Uterus (tissue), 3 donors: ENCODE measurements at regions not wholly inside any gene's neighbourhood (a gene's known extent, or its start where the extent isn't known, plus 50 kb on each side); places are given as distances from the start of the nearest gene placed in this dataset.

Experiments
- DNase-seq, 2 donors: peaks; one replicate each; pipeline ENCODE4 v3.0.0-alpha.2; 2019 to 2020
- H3K27ac ChIP-seq, 2 donors: fragments of 200-600 bp; sonication (generic); 1 replicate in 1 of 2; 2 replicates in 1 of 2; pipeline ENCODE4 v1.5.1; 2016 to 2018
- H3K27me3 ChIP-seq, 2 donors: fragments of 200-600 bp; sonication (generic); one replicate each; pipeline ENCODE4 v1.5.1; 2018 to 2019; ENCODE audit warnings: control low read depth in 1 of 2
- H3K36me3 ChIP-seq, 2 donors: fragments of 200-600 bp; sonication (generic); one replicate each; pipeline ENCODE4 v1.5.1; 2019; ENCODE audit warnings: control low read depth in 1 of 2
- H3K4me1 ChIP-seq, 2 donors: fragments of 200-600 bp; sonication (generic); one replicate each; pipeline ENCODE4 v1.5.1; 2018 to 2019; ENCODE audit warnings: control low read depth in 1 of 2
- H3K4me3 ChIP-seq, 2 donors: fragments of 200-600 bp; sonication (generic); 1 replicate in 1 of 2; 2 replicates in 1 of 2; pipeline ENCODE4 v1.5.1; 2018 to 2019; ENCODE audit warnings: mild to moderate bottlenecking in 1 of 2
- H3K9me3 ChIP-seq, 2 donors: fragments of 200-600 bp; sonication (generic); one replicate each; pipeline ENCODE4 v1.5.1; 2019; ENCODE audit warnings: control low read depth in 1 of 2
- POLR2A ChIP-seq, 2 donors: fragments of 450-650 bp; IDR thresholded peaks; one replicate each; pipeline ENCODE4 v1.6.1; 2016; ENCODE audit warnings: antibody characterized with exemption in 2 of 2, mild to moderate bottlenecking in 1 of 2, moderate library complexity in 1 of 2
- intact Hi-C: fragments of 100-400 bp; cut with DNase I; formaldehyde crosslinking; loops from one replicate; pipeline ENCODE4 v1.15.1; 2023; ENCODE audit warnings: low total_unique reads
- TF ChIP-seq, protein P1 (sequence below), 4 experiments: fragments of 200-600 bp in 2 of 4; fragments of 450-650 bp in 2 of 4; sonication (generic) in 2 of 4; IDR thresholded peaks; one replicate each; pipeline ENCODE4 v1.5.1; 2016 to 2019; ENCODE audit warnings: antibody characterized with exemption in 4 of 4, mild to moderate bottlenecking in 2 of 4, moderate library complexity in 1 of 4
- donor health status: DM: yes; HTN: yes; CAD: no.

DNA sequence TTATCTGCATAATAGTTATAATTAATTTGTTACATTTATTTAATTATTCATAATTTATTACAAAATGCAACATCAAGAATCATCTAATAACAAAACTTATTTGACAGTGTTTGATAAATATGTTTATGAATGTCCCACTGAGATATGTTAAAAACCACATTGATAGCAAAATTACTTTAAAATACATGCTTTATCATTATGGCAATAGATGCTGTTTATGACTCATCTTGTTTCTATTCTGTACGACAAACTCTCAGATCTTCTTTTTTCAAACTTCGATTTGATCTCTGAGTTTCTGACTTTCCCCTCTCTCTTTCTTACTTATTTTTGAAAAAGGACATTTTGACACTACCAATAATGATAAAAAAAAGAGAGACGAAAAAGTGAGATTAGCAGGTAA, 56.8 kb upstream of the LRRK2 start:
- Histone ChIP-seq H3K36me3 (no peaks in the 10 kb centered on the region), H3K9me3 (no peaks in the 10 kb centered on the region), H3K4me3 (no peak overlapping the region), H3K27ac (no peak overlapping the region), H3K4me1 (no peaks in the 10 kb centered on the region), H3K27me3 (no peaks in the 10 kb centered on the region)
- DNase-seq, result no peak
- TF ChIP-seq POLR2A (IDR thresholded peaks at IDR 0.05), result no peak
- TF ChIP-seq, protein P1, sequence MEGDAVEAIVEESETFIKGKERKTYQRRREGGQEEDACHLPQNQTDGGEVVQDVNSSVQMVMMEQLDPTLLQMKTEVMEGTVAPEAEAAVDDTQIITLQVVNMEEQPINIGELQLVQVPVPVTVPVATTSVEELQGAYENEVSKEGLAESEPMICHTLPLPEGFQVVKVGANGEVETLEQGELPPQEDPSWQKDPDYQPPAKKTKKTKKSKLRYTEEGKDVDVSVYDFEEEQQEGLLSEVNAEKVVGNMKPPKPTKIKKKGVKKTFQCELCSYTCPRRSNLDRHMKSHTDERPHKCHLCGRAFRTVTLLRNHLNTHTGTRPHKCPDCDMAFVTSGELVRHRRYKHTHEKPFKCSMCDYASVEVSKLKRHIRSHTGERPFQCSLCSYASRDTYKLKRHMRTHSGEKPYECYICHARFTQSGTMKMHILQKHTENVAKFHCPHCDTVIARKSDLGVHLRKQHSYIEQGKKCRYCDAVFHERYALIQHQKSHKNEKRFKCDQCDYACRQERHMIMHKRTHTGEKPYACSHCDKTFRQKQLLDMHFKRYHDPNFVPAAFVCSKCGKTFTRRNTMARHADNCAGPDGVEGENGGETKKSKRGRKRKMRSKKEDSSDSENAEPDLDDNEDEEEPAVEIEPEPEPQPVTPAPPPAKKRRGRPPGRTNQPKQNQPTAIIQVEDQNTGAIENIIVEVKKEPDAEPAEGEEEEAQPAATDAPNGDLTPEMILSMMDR (IDR thresholded peaks at IDR 0.05), result no peak
- intact Hi-C loops, result no loop called here

DNA sequence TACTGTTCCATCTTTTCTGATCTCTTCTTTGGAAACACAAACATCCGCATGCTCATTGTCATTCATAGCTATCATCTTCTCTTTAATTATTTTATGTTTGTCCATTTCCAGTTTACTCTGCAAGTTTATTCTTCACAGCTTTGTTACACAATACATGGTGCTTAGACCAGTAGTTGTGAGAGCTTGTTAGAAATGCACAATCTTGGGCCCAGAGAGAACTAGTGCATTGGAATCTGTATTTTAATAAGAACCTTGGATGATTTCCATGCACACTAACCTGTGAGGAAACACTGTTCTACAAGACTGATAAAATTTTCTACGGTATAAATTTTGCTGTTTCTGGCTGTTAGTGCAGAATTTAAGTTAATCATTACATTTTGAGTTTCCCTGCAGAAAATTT, 59.3 kb upstream of the SLC2A13 start:
- no peaks in the 10 kb centered on the region for H3K27me3 ChIP-seq
- no peaks in the 10 kb centered on the region for H3K36me3 ChIP-seq
- no peak overlapping the region for H3K27ac ChIP-seq
- DNase-seq, result no peak
- no peak overlapping the region for H3K4me3 ChIP-seq
- no peaks in the 10 kb centered on the region for H3K9me3 ChIP-seq
- no peaks in the 10 kb centered on the region for H3K4me1 ChIP-seq
- intact Hi-C loops, result no loop called here
- TF ChIP-seq, protein P1 (IDR thresholded peaks at IDR 0.05), result no peak
- no peak for TF ChIP-seq POLR2A (IDR thresholded peaks at IDR 0.05)

DNA sequence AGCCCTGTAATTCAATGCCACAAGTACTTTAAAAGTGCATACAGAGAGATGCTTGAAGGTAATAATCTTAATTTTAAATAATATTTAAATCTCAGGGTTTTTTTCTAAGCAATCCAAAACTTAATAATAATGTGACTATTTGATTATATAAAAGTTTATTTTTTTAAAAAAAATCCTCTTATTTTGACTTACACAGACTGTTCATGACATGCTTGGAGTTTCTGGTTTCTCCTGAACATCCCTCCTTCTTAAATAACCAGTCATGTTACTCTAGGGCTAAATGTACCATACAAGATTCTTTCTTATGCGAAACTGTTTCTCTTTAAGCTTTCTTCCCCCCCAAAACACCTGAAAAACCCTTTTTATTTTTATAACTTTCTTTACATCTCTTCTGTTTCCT, 58.2 kb upstream of the SLC2A13 start:
- TF ChIP-seq, protein P1 (IDR thresholded peaks at IDR 0.05), result no peak
- no peaks in the 10 kb centered on the region for H3K36me3 ChIP-seq
- no peaks in the 10 kb centered on the region for H3K4me1 ChIP-seq
- H3K4me3 ChIP-seq, result no peak overlapping the region
- no peaks in the 10 kb centered on the region for H3K27me3 ChIP-seq
- H3K9me3 ChIP-seq, result no peaks in the 10 kb centered on the region
- no peak overlapping the region for H3K27ac ChIP-seq
- intact Hi-C loops, result no loop called here
- DNase-seq, result no peak

DNA sequence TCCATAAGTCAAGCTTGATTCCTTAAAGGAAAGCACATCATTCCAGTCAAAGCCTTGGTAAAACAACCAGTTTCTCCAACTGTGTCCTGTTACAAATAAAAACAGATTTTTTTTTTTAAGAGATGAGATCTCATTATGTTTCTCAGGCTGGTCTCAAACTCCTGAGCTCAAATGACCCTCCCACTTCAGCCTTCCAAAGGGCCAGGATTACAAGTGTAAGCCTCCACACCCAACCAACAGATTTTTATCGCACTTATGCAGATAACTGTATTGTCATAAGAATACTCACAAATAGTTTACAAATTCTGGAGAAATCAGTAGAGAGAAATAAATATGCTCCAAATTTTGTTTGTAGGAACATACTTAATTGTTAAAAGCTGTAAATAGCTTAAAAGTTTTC, 56.2 kb upstream of the SLC2A13 start:
- intact Hi-C loops, result no loop called here
- no peak for TF ChIP-seq POLR2A (IDR thresholded peaks at IDR 0.05)
- TF ChIP-seq, protein P1 (IDR thresholded peaks at IDR 0.05), result no peak
- no peak for DNase-seq
- Histone ChIP-seq H3K27ac (no peak overlapping the region), H3K9me3 (no peaks in the 10 kb centered on the region), H3K27me3 (no peaks in the 10 kb centered on the region), H3K4me3 (no peak overlapping the region), H3K36me3 (no peaks in the 10 kb centered on the region), H3K4me1 (no peaks in the 10 kb centered on the region)

DNA sequence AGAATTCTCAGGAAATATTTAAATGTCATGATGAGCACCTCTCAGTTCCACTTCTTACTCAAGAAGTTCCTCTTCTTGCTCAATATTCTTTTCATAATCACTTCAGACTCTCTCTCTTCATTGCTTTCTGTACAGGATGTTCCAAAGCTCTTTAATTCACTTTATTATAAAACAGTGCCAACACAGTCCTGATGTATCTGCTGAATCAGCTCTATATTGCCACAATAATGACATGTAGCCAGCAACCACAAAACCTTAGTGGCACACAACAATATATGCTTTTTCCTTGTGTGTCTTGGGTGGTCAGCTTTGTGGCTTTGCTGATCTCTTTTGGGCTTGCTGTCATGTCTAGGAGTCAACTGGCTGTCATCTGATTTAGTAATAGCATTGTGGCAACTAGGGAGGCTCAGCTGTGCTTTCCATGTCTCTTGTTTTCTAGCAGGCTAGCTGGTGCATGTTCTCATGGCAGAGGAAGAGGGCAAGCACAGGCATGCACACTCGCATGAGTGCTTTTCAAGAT, 52.8 kb upstream of the SLC2A13 start:
- TF ChIP-seq, protein P1 (IDR thresholded peaks at IDR 0.05), result no peak
- TF ChIP-seq POLR2A (IDR thresholded peaks at IDR 0.05), result no peak
- Histone ChIP-seq H3K4me1 (no peaks in the 10 kb centered on the region), H3K4me3 (no peak overlapping the region), H3K36me3 (no peaks in the 10 kb centered on the region), H3K27ac (no peak overlapping the region), H3K9me3 (no peaks in the 10 kb centered on the region), H3K27me3 (no peaks in the 10 kb centered on the region)
- intact Hi-C loops, result loop anchor here (10.0 kb wide), 1 partner anchor 156 kb away; no protein-coding TSS in a partner anchor
- no peak for DNase-seq
